Liver (tissue), 8 donors: ENCODE measurements at regions not wholly inside any gene's neighbourhood (a gene's known extent, or its start where the extent isn't known, plus 50 kb on each side); places are given as distances from the start of the nearest gene placed in this dataset.

Source experiments
- DNase-seq: peaks from one replicate; pipeline ENCODE4 v3.0.0-alpha.2; 2017; ENCODE audit warnings: low spot score
- H3K27ac ChIP-seq, 2 donors: one replicate each; pipeline ENCODE4 v1.7.0; 2013; ENCODE audit warnings: inconsistent platforms in 2 of 2, low read length in 2 of 2, control low read depth in 1 of 2, low read depth in 1 of 2, mild to moderate bottlenecking in 1 of 2
- H3K27me3 ChIP-seq, 4 donors: one replicate each; pipeline versions ENCODE4 v1.6.1 to v1.7.0; 2013; ENCODE audit warnings: low read length in 3 of 4, inconsistent platforms in 1 of 4, mild to moderate bottlenecking in 1 of 4, moderate library complexity in 1 of 4; ENCODE audit not compliant: control insufficient read depth in 4 of 4, insufficient read depth in 4 of 4
- H3K36me3 ChIP-seq, 4 donors: one replicate each; pipeline versions ENCODE4 v1.6.1 to v1.7.0; 2013; ENCODE audit warnings: low read length in 3 of 4, mild to moderate bottlenecking in 3 of 4, low read depth in 1 of 4, moderate library complexity in 1 of 4; ENCODE audit not compliant: control insufficient read depth in 4 of 4, insufficient read depth in 3 of 4
- H3K4me1 ChIP-seq, 4 donors: one replicate each; pipeline versions ENCODE4 v1.6.1 to v1.7.0; 2013; ENCODE audit warnings: low read length in 3 of 4, mild to moderate bottlenecking in 3 of 4, moderate library complexity in 1 of 4; ENCODE audit not compliant: control insufficient read depth in 4 of 4, insufficient read depth in 4 of 4
- H3K4me3 ChIP-seq, 3 donors: one replicate each; pipeline versions ENCODE4 v1.6.1 to v1.7.0; 2013; ENCODE audit warnings: low read length in 3 of 3, control low read depth in 1 of 3, low read depth in 1 of 3, mild to moderate bottlenecking in 1 of 3
- H3K9ac ChIP-seq, 2 donors: one replicate each; pipeline ENCODE4 v1.7.0; 2013; ENCODE audit warnings: low read length in 2 of 2, mild to moderate bottlenecking in 2 of 2, moderate library complexity in 2 of 2, control low read depth in 1 of 2, low read depth in 1 of 2
- H3K9me3 ChIP-seq, 4 donors: one replicate each; pipeline versions ENCODE4 v1.6.1 to v1.7.0; 2013; ENCODE audit warnings: low read length in 3 of 4; ENCODE audit not compliant: control insufficient read depth in 4 of 4
- CTCF ChIP-seq: fragments of 150-350 bp; IDR thresholded peaks from 2 replicates; pipeline ENCODE4 v1.5.1; 2017; ENCODE audit warnings: improper control_type of control experiment, low read depth, low read length; ENCODE audit not compliant: missing input control
- EGR1 ChIP-seq, 2 donors: IDR thresholded peaks; 2 replicates each; pipeline ENCODE4 v1.6.1; 2016 to 2018; ENCODE audit warnings: antibody characterized with exemption in 2 of 2, low read depth in 2 of 2
- FOXA1 ChIP-seq: IDR thresholded peaks from 2 replicates; pipeline ENCODE4 v1.6.1; 2016; ENCODE audit warnings: antibody characterized with exemption
- HNF4G ChIP-seq: IDR thresholded peaks from 2 replicates; pipeline ENCODE4 v1.6.1; 2016; ENCODE audit warnings: antibody characterized with exemption
- JUND ChIP-seq, 2 donors: IDR thresholded peaks; 2 replicates each; pipeline ENCODE4 v1.6.1; 2016; ENCODE audit warnings: antibody characterized with exemption in 2 of 2
- MAX ChIP-seq: IDR thresholded peaks from 2 replicates; pipeline ENCODE4 v1.6.1; 2016; ENCODE audit warnings: antibody characterized with exemption
- RAD21 ChIP-seq, 2 donors: IDR thresholded peaks; 2 replicates each; pipeline ENCODE4 v1.6.1; 2016; ENCODE audit warnings: antibody characterized with exemption in 2 of 2, mild to moderate bottlenecking in 2 of 2
- REST ChIP-seq: IDR thresholded peaks from 2 replicates; pipeline ENCODE4 v1.6.1; 2016; ENCODE audit warnings: antibody characterized with exemption, mild to moderate bottlenecking
- SP1 ChIP-seq: IDR thresholded peaks from 2 replicates; pipeline ENCODE4 v1.6.1; 2018; ENCODE audit warnings: antibody characterized with exemption, mild to moderate bottlenecking
- TAF1 ChIP-seq: conservative IDR thresholded peaks from 2 replicates; pipeline ENCODE4 v1.6.1; 2016; ENCODE audit warnings: antibody characterized with exemption, mild to moderate bottlenecking
- YY1 ChIP-seq: IDR thresholded peaks from 2 replicates; pipeline ENCODE4 v1.6.1; 2016; ENCODE audit warnings: antibody characterized with exemption, mild to moderate bottlenecking
- ZBTB33 ChIP-seq: IDR thresholded peaks from 2 replicates; pipeline ENCODE4 v1.6.1; 2016; ENCODE audit warnings: antibody characterized with exemption
- WGBS: extraction: QIAGEN DNeasy Blood & Tissue Kit; methylation state at CpG from one replicate; pipeline ENCODE4 v1.1.7; 2013; 5-methylcytosine and 5-hydroxymethylcytosine counted together
- donor health status: healthy.
- donor health status: healthy.
- donor health status: healthy.
- donor health status: healthy.
- donor health status: healthy.

- no peak for DNase-seq
- H3K36me3 ChIP-seq, result no peaks in the 10 kb centered on the region
- no peaks in the 10 kb centered on the region for H3K9me3 ChIP-seq
- no peak overlapping the region for H3K9ac ChIP-seq
- H3K27ac ChIP-seq, result no peak overlapping the region
- WGBS, result 27% methylated on average over 5 of the region's 5 CpGs
- no peaks in the 10 kb centered on the region for H3K4me1 ChIP-seq
- H3K4me3 ChIP-seq, result no peak overlapping the region
- H3K27me3 ChIP-seq, result no peaks in the 10 kb centered on the region
- TF ChIP-seq CTCF (peak; percentile 13), MAX (no peak), RAD21 (IDR thresholded peaks at IDR 0.05) (peak; percentile 34 to 64), FOXA1 (no peak), ZBTB33 (no peak), REST (no peak), YY1 (no peak), JUND (IDR thresholded peaks at IDR 0.05) (no peak), HNF4G (no peak), EGR1 (IDR thresholded peaks at IDR 0.05; ENCODE audit: low read depth in 2 of 2) (no peak), TAF1 (no peak), SP1 (no peak)
Measured at GRCh38 chrX:78886550-78886949, 58.6 kb upstream of the P2RY10 start.
